GM21528 (cell line): ENCODE measurements at regions not wholly inside any gene's neighbourhood (a gene's known extent, or its start where the extent isn't known, plus 50 kb on each side); places are given as distances from the start of the nearest gene placed in this dataset.

Experiments
- ATAC-seq: cut with Tn5 transposase; IDR thresholded peaks from one replicate; pipeline ENCODE4 v1.9.1; 2021; ENCODE audit warnings: mild to moderate bottlenecking, moderate library complexity; ENCODE audit not compliant: unreplicated experiment, low FRiP score

DNA sequence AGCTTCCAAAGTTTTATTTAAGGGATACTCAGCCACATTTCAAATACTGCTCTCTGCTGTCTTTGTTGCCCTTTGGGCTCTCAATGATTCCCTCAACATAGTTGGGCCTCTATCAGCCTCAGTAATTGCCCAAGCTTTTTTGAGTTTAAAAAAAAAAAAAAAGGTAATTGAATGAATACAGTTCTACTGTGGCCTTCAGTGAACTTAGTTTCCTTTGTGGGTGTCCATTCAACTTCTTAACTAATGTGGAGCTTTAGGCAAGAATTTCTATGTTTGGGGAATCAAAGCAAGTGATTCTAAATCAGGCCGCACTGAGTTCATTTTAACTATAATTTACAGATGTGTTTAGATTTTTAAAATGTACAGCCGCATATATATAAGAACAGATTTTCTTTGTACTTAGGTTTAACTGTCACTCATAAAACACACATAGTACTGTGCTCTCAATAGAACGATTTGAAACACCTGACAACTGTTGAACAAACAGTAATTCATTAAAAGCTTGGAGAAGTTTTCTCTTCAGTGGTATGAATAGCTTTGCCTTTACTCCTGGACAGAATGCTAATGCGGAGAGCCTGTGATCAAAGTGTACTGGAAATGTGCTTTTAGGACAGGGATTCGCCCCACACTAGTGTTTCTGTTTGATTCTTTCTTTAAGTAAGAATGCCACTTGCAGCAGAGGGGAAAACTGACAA, 844.9 kb upstream of the SEMA6D start:
- ATAC-seq: no peak

DNA sequence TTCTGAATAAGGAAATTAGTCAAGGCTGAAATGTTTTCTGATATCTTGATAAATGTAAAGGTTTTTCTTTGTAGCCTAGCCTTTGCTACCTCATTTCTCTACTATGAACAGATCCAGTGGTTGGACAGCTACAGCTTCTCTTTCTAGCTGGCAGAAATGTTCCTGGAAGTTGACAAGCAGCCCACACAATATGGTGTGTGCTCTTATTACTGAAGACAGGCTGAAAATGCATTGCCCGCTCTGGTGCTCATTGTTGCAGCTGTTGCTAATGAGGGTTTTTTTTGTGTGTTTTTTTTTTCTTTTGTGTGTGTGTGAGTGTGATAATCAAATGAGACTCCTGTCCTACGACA, 844.3 kb upstream of the SEMA6D start:
- no peak for ATAC-seq

DNA sequence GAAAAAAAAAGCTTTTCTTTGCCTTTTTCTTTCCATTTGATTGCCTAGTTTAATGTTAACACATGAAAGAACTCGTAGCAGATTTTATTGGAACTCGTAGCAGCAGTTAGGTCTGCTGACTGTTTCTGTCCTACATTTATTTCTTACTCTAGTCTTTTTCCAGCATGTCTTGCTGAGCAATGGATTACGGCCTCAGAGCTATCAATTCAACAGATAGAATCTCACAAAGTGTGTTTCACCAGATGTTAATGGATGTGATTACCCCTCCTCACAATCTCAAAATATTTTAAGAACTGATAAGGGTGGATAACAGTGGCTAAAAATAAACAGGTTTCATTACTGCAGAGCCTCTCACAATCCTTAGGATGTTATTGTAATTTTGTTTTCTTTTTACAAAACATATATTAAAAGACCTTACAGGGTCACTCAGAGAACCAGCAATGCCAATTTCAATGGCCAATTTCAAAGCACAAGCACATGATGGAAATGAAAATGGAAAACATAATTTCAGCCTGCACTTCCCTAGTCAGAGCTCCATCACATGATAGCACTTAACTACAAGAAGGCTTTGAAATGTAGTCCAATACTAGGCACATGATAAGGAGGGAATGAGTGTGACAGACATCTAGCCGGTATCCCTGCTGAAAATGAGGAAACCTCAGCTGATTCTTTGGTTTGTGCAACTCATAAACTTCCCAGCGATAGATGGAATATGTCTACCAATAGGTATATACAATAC, 838.1 kb upstream of the SEMA6D start:
- ATAC-seq: no peak

DNA sequence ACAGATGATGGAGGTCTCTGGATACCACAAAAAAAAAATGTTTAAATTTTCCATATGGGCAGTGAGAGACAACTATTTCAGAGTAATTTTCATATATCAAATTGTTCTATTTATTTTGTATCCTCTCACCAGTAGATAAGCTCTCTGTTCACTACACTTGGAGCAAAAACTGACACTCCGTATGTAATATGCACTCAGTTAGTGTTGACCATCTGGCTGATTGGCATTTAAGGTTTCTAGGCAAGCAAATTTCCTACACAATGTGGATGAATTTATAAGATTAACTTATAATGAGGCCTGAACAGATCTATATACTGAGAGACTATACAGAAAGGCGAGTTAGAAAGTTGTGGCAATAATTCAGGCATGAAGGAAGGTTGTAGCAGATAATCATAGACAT, 836.5 kb upstream of the SEMA6D start:
- no peak for ATAC-seq

DNA sequence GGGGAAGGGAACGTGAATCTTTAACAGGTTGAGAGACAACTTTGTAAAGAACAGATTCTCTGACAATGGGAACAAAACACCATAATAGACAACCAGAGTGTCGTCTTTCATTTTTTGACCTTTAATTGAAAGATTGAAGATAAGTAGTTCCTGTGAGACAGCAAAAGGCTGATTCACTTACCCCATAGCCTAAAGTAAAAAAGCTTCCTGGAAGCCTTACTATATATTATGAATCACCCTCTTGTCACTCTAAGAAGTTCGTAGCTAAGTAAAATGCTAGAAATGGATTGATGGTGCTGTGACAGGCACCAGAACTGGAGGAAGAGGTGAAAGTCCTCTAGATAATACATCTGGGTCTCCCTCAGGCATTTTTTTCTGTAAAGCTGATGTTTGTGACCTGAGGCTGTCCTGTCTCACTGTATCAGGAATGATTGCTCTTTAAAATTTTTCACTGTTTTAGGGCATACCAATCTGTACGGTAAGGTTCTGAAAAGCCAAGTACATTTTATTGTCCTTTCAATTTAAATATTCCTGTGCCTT, 824.6 kb upstream of the SEMA6D start:
- no peak for ATAC-seq

GRCh38 chr15:46894644-46895043, 822.7 kb upstream of the SEMA6D start:
- no peak for ATAC-seq

DNA sequence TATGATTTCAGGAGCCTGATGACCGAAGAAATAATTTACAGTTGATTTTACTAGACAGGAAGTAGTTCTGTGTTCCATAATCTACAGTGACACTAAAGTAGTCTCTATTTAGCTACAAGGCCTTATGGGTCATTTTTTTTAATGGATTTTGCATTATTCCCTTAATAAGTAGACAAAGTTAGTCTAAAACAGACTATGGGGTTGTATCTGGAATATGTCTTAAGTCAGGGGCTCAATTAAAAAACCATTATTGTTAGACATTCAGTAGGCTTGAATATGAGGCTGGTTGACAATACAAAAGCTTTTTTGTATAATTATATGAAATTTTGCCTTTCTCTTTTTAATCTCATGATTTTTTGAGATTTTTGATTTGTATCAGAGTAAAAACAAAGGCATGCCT, 820.0 kb upstream of the SEMA6D start:
- no peak for ATAC-seq

GRCh38 chr15:46901001-46901400, 816.3 kb upstream of the SEMA6D start:
- ATAC-seq: no peak

DNA sequence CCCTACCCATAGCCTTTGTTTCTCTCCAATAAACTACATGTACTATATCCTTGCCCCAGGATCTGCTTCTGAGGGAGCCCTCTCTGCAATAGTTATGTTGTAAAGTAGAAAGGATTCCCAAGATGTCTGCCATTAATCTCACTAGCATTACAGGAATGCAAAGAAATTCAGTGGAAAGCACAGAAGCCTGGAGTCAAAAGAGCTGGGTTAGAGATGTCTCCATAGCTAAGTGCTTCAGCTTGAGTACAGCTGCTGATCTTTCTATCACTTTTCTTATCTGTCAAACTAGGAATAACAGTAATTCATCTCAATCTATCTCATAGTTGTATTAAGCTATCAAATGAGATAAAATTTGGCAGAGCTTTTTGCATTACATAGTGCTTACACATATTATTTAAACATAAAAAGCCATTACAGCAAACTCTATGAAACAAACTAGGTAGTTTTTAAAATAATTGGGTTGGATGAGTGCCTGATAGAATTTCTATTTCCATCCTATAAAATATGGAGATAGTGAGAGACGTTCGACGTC, 799.5 kb upstream of the SEMA6D start:
- no peak for ATAC-seq

- ATAC-seq: no peak
These were observed 798.7 kb upstream of the SEMA6D start for GRCh38 chr15:46918462-46919140.

- ATAC-seq: no peak
These were observed 795.4 kb upstream of the SEMA6D start for GRCh38 chr15:46921891-46922290.

GRCh38 chr15:46930426-46930825, 786.9 kb upstream of the SEMA6D start:
- no peak for ATAC-seq

DNA sequence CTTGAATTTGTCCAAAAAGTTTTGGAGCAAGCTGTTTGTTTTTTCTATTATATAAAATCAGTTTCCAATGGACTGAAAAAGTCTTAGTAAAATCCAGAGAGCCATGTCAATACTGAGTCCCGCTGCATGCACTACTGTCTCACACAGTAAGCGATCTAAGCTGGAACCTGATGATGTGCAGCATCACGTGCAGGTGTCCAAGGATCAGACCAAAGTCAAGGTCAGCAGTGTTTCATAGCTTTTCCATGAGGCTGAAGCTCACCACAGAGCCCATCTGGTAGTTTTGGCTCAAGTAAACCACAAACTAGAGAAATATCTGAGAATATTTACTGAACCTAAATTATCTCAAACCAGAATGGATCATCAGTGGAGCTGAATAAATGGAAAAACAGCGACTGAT, 784.0 kb upstream of the SEMA6D start:
- ATAC-seq: no peak

DNA sequence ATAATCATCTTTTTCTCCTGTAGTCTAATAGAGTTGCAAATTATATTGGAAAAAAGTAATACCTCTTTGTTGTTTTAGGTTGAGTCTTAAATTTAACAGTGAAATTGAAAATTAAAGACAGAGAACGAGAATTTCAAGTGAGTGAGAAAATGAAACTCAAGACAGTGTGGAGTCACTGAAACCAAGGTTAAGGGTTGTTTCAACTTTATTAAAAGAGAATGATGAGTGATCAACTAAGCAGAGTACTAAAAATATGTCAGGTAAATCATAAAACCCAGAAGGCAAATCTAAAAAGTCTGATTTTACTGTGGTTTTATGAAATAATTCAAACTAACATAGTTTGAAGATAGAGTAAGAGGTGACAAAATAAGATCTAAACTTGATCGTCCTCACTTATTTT, 782.5 kb upstream of the SEMA6D start:
- ATAC-seq: no peak

DNA sequence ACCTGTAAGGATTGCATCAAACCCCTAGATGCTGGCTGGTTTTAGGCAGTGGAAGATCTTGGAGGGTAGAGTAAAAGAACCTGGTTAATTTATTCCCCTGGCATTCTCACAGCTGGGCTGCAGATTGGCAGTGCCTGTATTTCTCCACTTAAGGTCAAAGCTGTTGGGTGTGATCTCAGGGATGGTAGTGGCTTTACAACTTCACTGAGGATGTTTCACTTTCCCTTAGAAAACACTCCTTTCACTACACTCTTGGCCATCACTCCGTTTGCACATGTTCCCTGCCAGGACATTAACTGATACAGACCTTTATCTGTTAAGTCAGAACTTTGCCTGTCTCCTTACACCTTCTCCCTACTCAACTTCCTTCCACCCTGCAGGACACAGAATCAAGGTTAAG, 779.1 kb upstream of the SEMA6D start:
- no peak for ATAC-seq

DNA sequence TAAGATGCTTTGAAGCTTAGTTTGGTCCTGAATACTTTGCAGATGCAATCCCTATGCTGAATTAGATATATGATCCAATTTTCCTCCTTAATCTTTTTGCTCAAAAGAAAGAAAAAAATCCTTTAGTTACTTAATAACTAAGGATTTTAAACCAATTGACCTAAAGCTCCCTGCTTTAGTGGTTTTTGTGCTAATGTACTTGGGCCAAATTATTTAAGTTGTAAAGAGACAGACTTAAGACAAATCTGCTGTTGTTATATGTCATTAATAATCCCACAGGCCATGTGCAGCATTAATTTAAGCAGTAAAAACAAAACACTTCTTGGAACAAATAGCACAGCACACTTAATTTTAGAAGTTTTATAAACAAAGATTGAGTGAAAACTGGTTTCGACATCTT, 776.1 kb upstream of the SEMA6D start:
- ATAC-seq: no peak

- ATAC-seq: no peak
These were observed 770.4 kb upstream of the SEMA6D start for GRCh38 chr15:46946953-46947352.

DNA sequence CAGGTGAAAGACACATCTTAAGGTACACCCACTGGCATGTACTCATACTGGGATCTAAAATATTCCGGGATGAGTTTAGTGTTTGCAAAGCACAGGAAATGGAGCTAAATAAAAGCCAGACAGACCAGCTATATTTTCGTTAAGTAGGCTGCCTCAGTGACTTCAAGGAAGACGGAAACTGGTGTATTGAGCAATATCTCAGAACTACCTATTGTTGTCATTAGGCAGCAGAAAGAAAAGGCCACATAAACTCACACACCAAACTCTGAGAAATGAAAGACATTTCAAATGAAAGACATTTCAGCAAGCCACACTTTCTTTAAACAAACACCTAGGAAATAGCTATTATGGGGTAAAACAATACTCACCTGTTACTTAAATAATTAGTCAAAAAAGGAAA, 761.7 kb upstream of the SEMA6D start:
- no peak for ATAC-seq

DNA sequence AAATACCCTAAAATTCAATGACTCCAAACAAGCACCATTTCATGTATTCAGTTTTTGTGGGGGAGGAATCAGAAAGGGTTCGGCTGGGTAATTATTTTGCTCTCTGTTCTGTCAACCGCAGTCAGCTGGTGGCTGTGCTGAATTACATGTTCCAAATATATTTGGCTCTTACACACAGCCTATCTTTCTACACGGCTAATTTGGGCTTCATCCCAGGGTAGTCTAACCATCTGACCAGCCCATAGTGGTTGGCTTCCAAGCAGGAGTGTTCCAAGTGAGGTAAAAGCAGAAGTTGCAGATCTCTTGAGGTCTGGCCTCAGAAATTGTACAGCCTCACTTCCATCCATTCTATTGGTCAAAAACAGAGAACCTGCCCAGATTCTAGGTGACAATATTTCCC, 760.8 kb upstream of the SEMA6D start:
- no peak for ATAC-seq

GRCh38 chr15:46956881-46957280, 760.4 kb upstream of the SEMA6D start:
- ATAC-seq: no peak

GRCh38 chr15:46960581-46960980, 756.7 kb upstream of the SEMA6D start:
- no peak for ATAC-seq
